Uterus (tissue), 3 donors: ENCODE measurements at regions not wholly inside any gene's neighbourhood (a gene's known extent, or its start where the extent isn't known, plus 50 kb on each side); places are given as distances from the start of the nearest gene placed in this dataset.

ENCODE experiments used
- DNase-seq, 2 donors: peaks; one replicate each; pipeline ENCODE4 v3.0.0-alpha.2; 2019 to 2020
- H3K27ac ChIP-seq, 2 donors: fragments of 200-600 bp; sonication (generic); 1 replicate in 1 of 2; 2 replicates in 1 of 2; pipeline ENCODE4 v1.5.1; 2016 to 2018
- H3K27me3 ChIP-seq, 2 donors: fragments of 200-600 bp; sonication (generic); one replicate each; pipeline ENCODE4 v1.5.1; 2018 to 2019; ENCODE audit warnings: control low read depth in 1 of 2
- H3K36me3 ChIP-seq, 2 donors: fragments of 200-600 bp; sonication (generic); one replicate each; pipeline ENCODE4 v1.5.1; 2019; ENCODE audit warnings: control low read depth in 1 of 2
- H3K4me1 ChIP-seq, 2 donors: fragments of 200-600 bp; sonication (generic); one replicate each; pipeline ENCODE4 v1.5.1; 2018 to 2019; ENCODE audit warnings: control low read depth in 1 of 2
- H3K4me3 ChIP-seq, 2 donors: fragments of 200-600 bp; sonication (generic); 1 replicate in 1 of 2; 2 replicates in 1 of 2; pipeline ENCODE4 v1.5.1; 2018 to 2019; ENCODE audit warnings: mild to moderate bottlenecking in 1 of 2
- H3K9me3 ChIP-seq, 2 donors: fragments of 200-600 bp; sonication (generic); one replicate each; pipeline ENCODE4 v1.5.1; 2019; ENCODE audit warnings: control low read depth in 1 of 2
- POLR2A ChIP-seq, 2 donors: fragments of 450-650 bp; IDR thresholded peaks; one replicate each; pipeline ENCODE4 v1.6.1; 2016; ENCODE audit warnings: antibody characterized with exemption in 2 of 2, mild to moderate bottlenecking in 1 of 2, moderate library complexity in 1 of 2
- intact Hi-C: fragments of 100-400 bp; cut with DNase I; formaldehyde crosslinking; loops from one replicate; pipeline ENCODE4 v1.15.1; 2023; ENCODE audit warnings: low total_unique reads
- TF ChIP-seq, protein P1 (sequence below), 4 experiments: fragments of 200-600 bp in 2 of 4; fragments of 450-650 bp in 2 of 4; sonication (generic) in 2 of 4; IDR thresholded peaks; one replicate each; pipeline ENCODE4 v1.5.1; 2016 to 2019; ENCODE audit warnings: antibody characterized with exemption in 4 of 4, mild to moderate bottlenecking in 2 of 4, moderate library complexity in 1 of 4
- donor health status: DM: yes; HTN: yes; CAD: no.

DNA sequence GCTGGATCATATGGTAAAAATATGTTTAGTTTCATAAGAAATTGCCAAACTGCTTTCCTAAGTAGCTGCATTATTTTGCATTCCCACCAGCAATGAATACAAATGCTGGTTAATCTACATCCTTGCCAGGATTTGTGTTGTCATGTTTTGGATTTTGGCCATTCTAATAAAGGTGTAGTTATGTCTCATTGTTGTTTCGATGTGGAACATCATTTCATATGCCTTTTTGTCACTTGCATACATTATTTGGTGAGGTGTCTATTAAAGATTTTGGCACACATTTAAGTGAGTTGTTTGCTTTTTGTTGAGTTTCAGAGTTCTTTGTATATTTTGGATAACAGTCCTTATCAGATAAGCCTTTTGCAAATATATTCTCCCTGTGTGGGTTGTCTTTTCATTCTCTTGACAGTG is 299.2 kb upstream of the TFPI start:
- no peak overlapping the region for H3K4me3 ChIP-seq
- H3K4me1 ChIP-seq, result no peaks in the 10 kb centered on the region
- intact Hi-C loops, result no loop called here
- DNase-seq, result no peak
- no peaks in the 10 kb centered on the region for H3K9me3 ChIP-seq
- H3K27me3 ChIP-seq, result no peaks in the 10 kb centered on the region
- no peak overlapping the region for H3K27ac ChIP-seq
- TF ChIP-seq, protein P1, sequence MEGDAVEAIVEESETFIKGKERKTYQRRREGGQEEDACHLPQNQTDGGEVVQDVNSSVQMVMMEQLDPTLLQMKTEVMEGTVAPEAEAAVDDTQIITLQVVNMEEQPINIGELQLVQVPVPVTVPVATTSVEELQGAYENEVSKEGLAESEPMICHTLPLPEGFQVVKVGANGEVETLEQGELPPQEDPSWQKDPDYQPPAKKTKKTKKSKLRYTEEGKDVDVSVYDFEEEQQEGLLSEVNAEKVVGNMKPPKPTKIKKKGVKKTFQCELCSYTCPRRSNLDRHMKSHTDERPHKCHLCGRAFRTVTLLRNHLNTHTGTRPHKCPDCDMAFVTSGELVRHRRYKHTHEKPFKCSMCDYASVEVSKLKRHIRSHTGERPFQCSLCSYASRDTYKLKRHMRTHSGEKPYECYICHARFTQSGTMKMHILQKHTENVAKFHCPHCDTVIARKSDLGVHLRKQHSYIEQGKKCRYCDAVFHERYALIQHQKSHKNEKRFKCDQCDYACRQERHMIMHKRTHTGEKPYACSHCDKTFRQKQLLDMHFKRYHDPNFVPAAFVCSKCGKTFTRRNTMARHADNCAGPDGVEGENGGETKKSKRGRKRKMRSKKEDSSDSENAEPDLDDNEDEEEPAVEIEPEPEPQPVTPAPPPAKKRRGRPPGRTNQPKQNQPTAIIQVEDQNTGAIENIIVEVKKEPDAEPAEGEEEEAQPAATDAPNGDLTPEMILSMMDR (IDR thresholded peaks at IDR 0.05), result no peak
- no peak for TF ChIP-seq POLR2A (IDR thresholded peaks at IDR 0.05)
- H3K36me3 ChIP-seq, result no peaks in the 10 kb centered on the region

DNA sequence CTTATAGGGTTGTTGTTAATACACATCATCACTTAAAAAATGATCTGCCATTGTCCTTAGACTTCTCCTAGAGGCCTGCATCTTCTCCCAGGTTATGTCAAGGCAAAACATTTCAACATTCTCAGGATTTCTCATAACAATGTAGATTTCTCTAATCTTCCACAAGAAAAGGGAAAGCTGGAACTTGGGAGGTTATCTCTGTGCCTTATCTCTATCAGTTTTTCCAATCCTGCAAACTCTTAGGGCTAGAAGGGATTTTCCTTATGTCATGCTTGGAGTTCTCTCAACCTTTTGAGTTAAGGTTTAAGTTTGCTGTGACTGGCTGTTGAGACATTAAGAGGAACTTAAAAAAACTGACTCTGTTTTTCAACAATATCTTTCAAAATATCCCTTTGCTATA is 300.6 kb upstream of the TFPI start:
- no peak overlapping the region for H3K27ac ChIP-seq
- no peak for DNase-seq
- no peaks in the 10 kb centered on the region for H3K27me3 ChIP-seq
- no peak overlapping the region for H3K4me3 ChIP-seq
- no peaks in the 10 kb centered on the region for H3K36me3 ChIP-seq
- no peaks in the 10 kb centered on the region for H3K4me1 ChIP-seq
- intact Hi-C loops, result no loop called here
- H3K9me3 ChIP-seq, result no peaks in the 10 kb centered on the region
- TF ChIP-seq, protein P1 (IDR thresholded peaks at IDR 0.05), result no peak
- TF ChIP-seq POLR2A (IDR thresholded peaks at IDR 0.05), result no peak

DNA sequence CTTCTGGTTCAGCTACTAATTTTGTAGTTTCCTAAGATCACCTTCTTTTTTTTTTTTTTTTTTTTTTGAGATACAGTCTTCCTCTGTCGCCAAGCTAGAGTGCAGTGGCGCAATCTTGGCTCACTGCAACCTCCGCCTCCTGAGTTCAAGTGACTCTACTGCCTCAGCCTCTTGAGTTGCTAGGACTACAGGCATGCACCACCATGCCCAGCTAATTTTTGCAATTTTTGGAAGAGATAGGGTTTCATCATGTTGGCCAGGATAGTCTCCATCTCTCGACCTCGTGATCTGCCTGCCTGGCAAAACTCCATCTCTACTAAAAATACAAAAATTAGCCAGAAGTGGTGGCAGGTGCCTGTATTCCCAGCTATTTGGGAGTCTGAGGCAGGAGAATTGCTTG is 301.5 kb upstream of the TFPI start:
- Histone ChIP-seq H3K9me3 (no peaks in the 10 kb centered on the region), H3K4me1 (no peaks in the 10 kb centered on the region), H3K27ac (no peak overlapping the region), H3K4me3 (no peak overlapping the region), H3K27me3 (no peaks in the 10 kb centered on the region), H3K36me3 (no peaks in the 10 kb centered on the region)
- no peak for DNase-seq
- TF ChIP-seq POLR2A (IDR thresholded peaks at IDR 0.05), result no peak
- TF ChIP-seq, protein P1 (IDR thresholded peaks at IDR 0.05), result no peak
- intact Hi-C loops, result no loop called here

DNA sequence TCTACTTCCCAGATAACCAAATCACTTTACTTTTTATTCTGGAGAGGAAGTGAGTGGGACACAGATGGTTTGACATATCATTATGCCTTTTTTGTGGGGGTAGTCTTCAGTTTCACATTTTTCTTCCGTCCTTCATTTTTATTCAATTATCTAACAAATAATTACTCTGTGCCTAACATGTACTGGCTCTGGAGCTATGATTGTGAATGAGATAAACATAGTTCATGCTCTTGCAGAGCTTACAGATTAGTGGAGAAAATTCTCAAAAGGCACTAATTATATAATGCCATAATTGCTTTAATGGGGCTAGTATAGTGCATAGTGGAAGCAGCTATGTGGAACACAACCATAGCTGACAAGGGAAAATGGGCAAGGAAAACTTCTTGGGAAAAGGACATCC is 303.6 kb upstream of the TFPI start:
- TF ChIP-seq POLR2A (IDR thresholded peaks at IDR 0.05), result no peak
- TF ChIP-seq, protein P1 (IDR thresholded peaks at IDR 0.05), result no peak
- Histone ChIP-seq H3K4me3 (no peak overlapping the region), H3K27ac (no peak overlapping the region), H3K4me1 (no peaks in the 10 kb centered on the region), H3K27me3 (no peaks in the 10 kb centered on the region), H3K36me3 (no peaks in the 10 kb centered on the region), H3K9me3 (no peaks in the 10 kb centered on the region)
- DNase-seq, result no peak
- intact Hi-C loops, result no loop called here

DNA sequence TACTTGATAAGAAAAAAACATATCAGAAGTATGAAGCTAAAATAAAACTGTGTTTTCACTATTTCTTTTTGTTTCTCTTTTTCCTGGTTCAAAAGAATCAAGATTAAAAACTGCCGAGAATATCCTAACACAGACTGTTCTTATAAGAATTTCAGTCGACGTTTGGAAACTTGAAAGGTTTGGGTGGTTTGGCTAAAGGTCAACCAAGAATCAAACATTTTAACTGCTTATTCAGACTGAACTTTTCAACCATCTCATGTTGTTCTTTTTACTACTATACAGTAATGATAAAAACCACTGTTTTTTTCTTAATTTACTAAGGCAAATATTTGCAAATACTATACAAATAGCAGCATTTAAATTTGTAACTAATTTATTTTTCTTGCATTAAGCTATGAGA is 308.5 kb upstream of the TFPI start:
- Histone ChIP-seq H3K9me3 (no peaks in the 10 kb centered on the region), H3K4me3 (no peak overlapping the region), H3K27ac (no peak overlapping the region), H3K27me3 (no peaks in the 10 kb centered on the region), H3K4me1 (no peaks in the 10 kb centered on the region), H3K36me3 (no peaks in the 10 kb centered on the region)
- TF ChIP-seq, protein P1 (IDR thresholded peaks at IDR 0.05), result no peak
- TF ChIP-seq POLR2A (IDR thresholded peaks at IDR 0.05), result no peak
- intact Hi-C loops, result no loop called here
- no peak for DNase-seq
